NCI-H345 (cell line): ENCODE measurements at regions not wholly inside any gene's neighbourhood (a gene's known extent, or its start where the extent isn't known, plus 50 kb on each side); places are given as distances from the start of the nearest gene placed in this dataset.

Experiments used
- DNase-seq: peaks from one replicate; lab custom pipeline; 2025; lab: John Stamatoyannopoulos, UW

GRCh38 chr9:23171479-23171878, 654.6 kb downstream of the ELAVL2 start:
- no peak for DNase-seq

- no peak for DNase-seq
Observed at GRCh38 chr9:23172206-23172605, 653.8 kb downstream of the ELAVL2 start.

- DNase-seq, result no peak
Observed at GRCh38 chr9:23172979-23173637, 652.9 kb downstream of the ELAVL2 start.

- DNase-seq, result no peak
Observed at GRCh38 chr9:23194281-23194680, 631.8 kb downstream of the ELAVL2 start.

GRCh38 chr9:23215688-23216087, 610.4 kb downstream of the ELAVL2 start:
- no peak for DNase-seq

- no peak for DNase-seq
Observed at GRCh38 chr9:23219471-23219870, 606.6 kb downstream of the ELAVL2 start.

- no peak for DNase-seq
Observed at GRCh38 chr9:23220171-23220570, 605.9 kb downstream of the ELAVL2 start.

GRCh38 chr9:23220957-23221356, 605.1 kb downstream of the ELAVL2 start:
- DNase-seq, result no peak

GRCh38 chr9:23229890-23230317, 596.1 kb downstream of the ELAVL2 start:
- no peak for DNase-seq

GRCh38 chr9:23232831-23233230, 593.2 kb downstream of the ELAVL2 start:
- no peak for DNase-seq

GRCh38 chr9:23243523-23243922, 582.5 kb downstream of the ELAVL2 start:
- no peak for DNase-seq

- no peak for DNase-seq
Observed at GRCh38 chr9:23245067-23245466, 581.0 kb downstream of the ELAVL2 start.

- no peak for DNase-seq
Observed at GRCh38 chr9:23254404-23255184, 571.4 kb downstream of the ELAVL2 start.

- DNase-seq, result no peak
Observed at GRCh38 chr9:23255346-23255745, 570.7 kb downstream of the ELAVL2 start.

- no peak for DNase-seq
Observed at GRCh38 chr9:23258569-23258968, 567.5 kb downstream of the ELAVL2 start.

GRCh38 chr9:23278561-23278960, 547.5 kb downstream of the ELAVL2 start:
- no peak for DNase-seq

GRCh38 chr9:23287390-23287789, 538.6 kb downstream of the ELAVL2 start:
- DNase-seq, result no peak

- DNase-seq, result no peak
Observed at GRCh38 chr9:23288545-23288944, 537.5 kb downstream of the ELAVL2 start.

GRCh38 chr9:23290973-23291372, 535.1 kb downstream of the ELAVL2 start:
- no peak for DNase-seq

GRCh38 chr9:23302281-23302680, 523.8 kb downstream of the ELAVL2 start:
- DNase-seq, result no peak

- DNase-seq, result no peak
Observed at GRCh38 chr9:23306731-23307130, 519.3 kb downstream of the ELAVL2 start.

- no peak for DNase-seq
Observed at GRCh38 chr9:23307731-23308513, 518.1 kb downstream of the ELAVL2 start.

GRCh38 chr9:23309800-23310199, 516.2 kb downstream of the ELAVL2 start:
- DNase-seq, result no peak
